ENCODE measurements at regions not wholly inside any gene's neighbourhood (a gene's known extent, or its start where the extent isn't known, plus 50 kb on each side); places are given as distances from the start of the nearest gene placed in this dataset.

GRCh38 chr6:8705435-8706020, 270.2 kb upstream of the SLC35B3 start:
- Histone ChIP-seq H3K4ac (ENCODE audit: low read depth, low read length) (no peak overlapping the region), H2BK120ac (ENCODE audit: low read depth, low read length, poor library complexity, severe bottlenecking) (no peak overlapping the region), H3K14ac (ENCODE audit: insufficient read depth, low read length) (no peak overlapping the region), H4K20me1 (ENCODE audit: control insufficient read depth, insufficient read depth, insufficient read length) (no peaks in the 10 kb centered on the region), H3K23me2 (ENCODE audit: insufficient read length, low read depth, low read length, poor library complexity, severe bottlenecking) (no peaks in the 10 kb centered on the region), H3K56ac (ENCODE audit: insufficient read length, low read depth, low read length) (no peak overlapping the region), H3K27me3 (ENCODE audit: insufficient read depth, low read length) (no peaks in the 10 kb centered on the region), H3K79me1 (ENCODE audit: insufficient read depth, low read depth, low read length, poor library complexity, severe bottlenecking) (no peaks in the 10 kb centered on the region), H3K9ac (ENCODE audit: extremely low read depth, insufficient read length, low read length) (no peak overlapping the region), H4K91ac (ENCODE audit: insufficient read length, low read depth, low read length) (no peak overlapping the region), H3K79me2 (ENCODE audit: insufficient read depth, low read length) (no peaks in the 10 kb centered on the region), H3K18ac (ENCODE audit: insufficient read length, low read depth, low read length) (no peak overlapping the region), H3T11ph (ENCODE audit: low read length) (no peak overlapping the region), H2AK5ac (ENCODE audit: insufficient read length, low read length) (no peak overlapping the region), H3K9me3 (ENCODE audit: control insufficient read depth, low read depth, low read length) (no peaks in the 10 kb centered on the region), H3K23ac (ENCODE audit: insufficient read length, low read depth, low read length) (no peak overlapping the region), H4K8ac (replicated peaks; ENCODE audit: insufficient read length, low read depth, low read length) (no peak overlapping the region), H2BK5ac (ENCODE audit: insufficient read length, low read length) (no peak overlapping the region), H2BK20ac (ENCODE audit: low read depth, low read length, poor library complexity, severe bottlenecking) (no peak overlapping the region), H3K4me1 (ENCODE audit: insufficient read depth, low read length) (no peaks in the 10 kb centered on the region), H2BK12ac (ENCODE audit: insufficient read length, low read depth, low read length) (no peak overlapping the region), H4K5ac (ENCODE audit: insufficient read length, low read depth, low read length) (no peak overlapping the region), H2BK15ac (ENCODE audit: low read depth, low read length) (no peak overlapping the region), H3K4me2 (ENCODE audit: insufficient read depth, insufficient read length, low read length) (no peak overlapping the region), H3K27ac (ENCODE audit: insufficient read length, low read depth, low read length) (no peak overlapping the region), H2AFZ (ENCODE audit: low read length) (no peak overlapping the region)
- peaks cover 8 to 9% of the 10 kb centered on the region in 2 experiments for H3K4me1 Mint-ChIP-seq
- H3K27me3 Mint-ChIP-seq (ENCODE audit: low read depth), result no peaks in the 10 kb centered on the region
- WGBS (ENCODE audit: extremely low coverage, insufficient read length, low lambda C conversion rate), result no CpG with 5 or more reads among the region's 2 CpGs
- H3K9me3 Mint-ChIP-seq, result no peaks in the 10 kb centered on the region
- DNase-seq, result no peak
- no peaks in the 10 kb centered on the region; a peak in 1 of 7 replicates for H3K36me3 Mint-ChIP-seq (ENCODE audit: insufficient read depth in 1 of 3, low read depth in 3 of 3)
- H3K27ac Mint-ChIP-seq, result peak overlapping the region in 2 of 3 experiments; percentile 38 to 58; a peak in 2 of 7 replicates
- no peak overlapping the region for H3K4me3 Mint-ChIP-seq
- TF ChIP-seq CTCF (conservative IDR thresholded peaks at IDR 0.05), result no peak

Measured in H9 (cell line).